ENCODE measurements at regions not wholly inside any gene's neighbourhood (a gene's known extent, or its start where the extent isn't known, plus 50 kb on each side); places are given as distances from the start of the nearest gene placed in this dataset.

DNA sequence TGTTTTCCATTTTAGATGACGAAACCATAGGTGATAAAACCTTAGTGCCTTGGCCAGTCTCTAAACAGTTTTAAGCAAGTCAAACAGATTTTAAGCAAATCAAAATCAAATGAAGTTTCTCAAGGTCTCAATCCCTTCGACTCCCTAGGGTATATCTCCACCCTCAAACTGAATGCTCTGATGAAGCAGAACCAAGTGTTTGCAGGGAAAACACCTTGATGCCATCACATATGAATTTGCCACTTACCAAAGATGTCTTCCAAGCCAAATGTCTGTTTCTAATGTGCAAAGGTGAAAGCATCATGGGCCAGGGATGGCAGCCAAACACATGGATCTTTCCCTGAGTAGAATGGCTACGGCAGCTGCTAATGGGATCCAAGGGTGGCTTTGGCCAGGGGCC lies 116.4 kb upstream of the COP1 start:
- TF ChIP-seq, protein P1, sequence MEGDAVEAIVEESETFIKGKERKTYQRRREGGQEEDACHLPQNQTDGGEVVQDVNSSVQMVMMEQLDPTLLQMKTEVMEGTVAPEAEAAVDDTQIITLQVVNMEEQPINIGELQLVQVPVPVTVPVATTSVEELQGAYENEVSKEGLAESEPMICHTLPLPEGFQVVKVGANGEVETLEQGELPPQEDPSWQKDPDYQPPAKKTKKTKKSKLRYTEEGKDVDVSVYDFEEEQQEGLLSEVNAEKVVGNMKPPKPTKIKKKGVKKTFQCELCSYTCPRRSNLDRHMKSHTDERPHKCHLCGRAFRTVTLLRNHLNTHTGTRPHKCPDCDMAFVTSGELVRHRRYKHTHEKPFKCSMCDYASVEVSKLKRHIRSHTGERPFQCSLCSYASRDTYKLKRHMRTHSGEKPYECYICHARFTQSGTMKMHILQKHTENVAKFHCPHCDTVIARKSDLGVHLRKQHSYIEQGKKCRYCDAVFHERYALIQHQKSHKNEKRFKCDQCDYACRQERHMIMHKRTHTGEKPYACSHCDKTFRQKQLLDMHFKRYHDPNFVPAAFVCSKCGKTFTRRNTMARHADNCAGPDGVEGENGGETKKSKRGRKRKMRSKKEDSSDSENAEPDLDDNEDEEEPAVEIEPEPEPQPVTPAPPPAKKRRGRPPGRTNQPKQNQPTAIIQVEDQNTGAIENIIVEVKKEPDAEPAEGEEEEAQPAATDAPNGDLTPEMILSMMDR (IDR thresholded peaks at IDR 0.05; ENCODE audit: borderline replicate concordance, extremely low read depth, low read length, poor library complexity, severe bottlenecking) = no peak
- no peak for TF ChIP-seq EZH2 (IDR thresholded peaks at IDR 0.05; ENCODE audit: borderline replicate concordance, low read depth, low read length, severe bottlenecking)
